AG04449 (cell line): ENCODE measurements at regions not wholly inside any gene's neighbourhood (a gene's known extent, or its start where the extent isn't known, plus 50 kb on each side); places are given as distances from the start of the nearest gene placed in this dataset.

Source experiments
- CTCF ChIA-PET: fragments of 350-600 bp; formaldehyde crosslinking; extraction: SDS; loops from one replicate; lab custom pipeline; 2021; ENCODE audit warnings: antibody characterized with exemption; lab: Yijun Ruan, JAX
- POLR2A ChIA-PET: fragments of 400-600, 350-600 bp; formaldehyde crosslinking; extraction: SDS; loops from one replicate; lab custom pipeline; 2020; ENCODE audit warnings: antibody characterized with exemption, inconsistent platforms; lab: Yijun Ruan, JAX
- DNase-seq: peaks from one replicate; pipeline ENCODE4 v3.0.0-alpha.2; 2010; ENCODE audit warnings: low read depth, low spot score
- H3K4me3 ChIP-seq: 2 replicates; pipeline ENCODE4 v1.5.1; 2011; ENCODE audit warnings: low read depth, mild to moderate bottlenecking, control low read depth, low read length
- TF ChIP-seq, protein P1 (sequence below): IDR thresholded peaks from one replicate; pipeline ENCODE4 v1.5.1; 2011; ENCODE audit warnings: mild to moderate bottlenecking, moderate library complexity, low read length, control low read depth, inconsistent platforms; ENCODE audit not compliant: insufficient read depth; ENCODE audit errors: missing control alignments

DNA sequence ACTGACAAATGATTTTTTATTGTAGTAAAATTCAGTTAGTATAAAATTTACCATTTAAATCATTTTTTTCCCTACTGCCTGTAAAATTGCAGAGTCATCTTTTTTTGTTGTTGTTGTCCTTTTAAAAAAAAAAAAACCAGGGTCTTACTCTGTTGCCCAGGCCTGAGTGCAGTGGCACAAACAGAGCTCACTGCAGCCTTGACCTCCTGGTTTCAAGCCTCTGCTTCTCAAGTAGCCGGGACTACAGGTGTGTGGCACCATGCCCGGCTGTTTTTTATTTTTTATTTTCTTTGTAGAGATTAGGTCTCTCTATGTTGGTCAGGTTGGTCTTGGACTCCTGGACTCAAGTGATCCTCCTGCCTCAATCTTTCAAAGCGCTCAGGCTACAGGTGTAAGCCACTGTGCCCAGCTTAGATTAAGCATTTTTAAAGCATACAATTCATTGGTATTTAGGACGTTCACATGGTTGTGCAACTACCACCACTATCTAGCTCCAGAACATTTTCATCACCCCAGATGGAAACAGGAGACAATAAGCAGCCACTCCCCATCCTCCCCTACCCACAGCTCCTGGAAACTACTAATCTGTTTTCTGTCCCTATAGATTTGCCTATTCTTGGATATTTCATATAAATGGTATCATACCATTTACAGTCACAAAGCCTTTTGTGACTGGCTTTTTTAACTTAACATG lies 59.7 kb upstream of the PGRMC2 start:
- no peak for DNase-seq
- no peak overlapping the region for H3K4me3 ChIP-seq
- TF ChIP-seq, protein P1, sequence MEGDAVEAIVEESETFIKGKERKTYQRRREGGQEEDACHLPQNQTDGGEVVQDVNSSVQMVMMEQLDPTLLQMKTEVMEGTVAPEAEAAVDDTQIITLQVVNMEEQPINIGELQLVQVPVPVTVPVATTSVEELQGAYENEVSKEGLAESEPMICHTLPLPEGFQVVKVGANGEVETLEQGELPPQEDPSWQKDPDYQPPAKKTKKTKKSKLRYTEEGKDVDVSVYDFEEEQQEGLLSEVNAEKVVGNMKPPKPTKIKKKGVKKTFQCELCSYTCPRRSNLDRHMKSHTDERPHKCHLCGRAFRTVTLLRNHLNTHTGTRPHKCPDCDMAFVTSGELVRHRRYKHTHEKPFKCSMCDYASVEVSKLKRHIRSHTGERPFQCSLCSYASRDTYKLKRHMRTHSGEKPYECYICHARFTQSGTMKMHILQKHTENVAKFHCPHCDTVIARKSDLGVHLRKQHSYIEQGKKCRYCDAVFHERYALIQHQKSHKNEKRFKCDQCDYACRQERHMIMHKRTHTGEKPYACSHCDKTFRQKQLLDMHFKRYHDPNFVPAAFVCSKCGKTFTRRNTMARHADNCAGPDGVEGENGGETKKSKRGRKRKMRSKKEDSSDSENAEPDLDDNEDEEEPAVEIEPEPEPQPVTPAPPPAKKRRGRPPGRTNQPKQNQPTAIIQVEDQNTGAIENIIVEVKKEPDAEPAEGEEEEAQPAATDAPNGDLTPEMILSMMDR: no peak
- ChIA-PET CTCF (no interaction called here), POLR2A (no interaction called here)

DNA sequence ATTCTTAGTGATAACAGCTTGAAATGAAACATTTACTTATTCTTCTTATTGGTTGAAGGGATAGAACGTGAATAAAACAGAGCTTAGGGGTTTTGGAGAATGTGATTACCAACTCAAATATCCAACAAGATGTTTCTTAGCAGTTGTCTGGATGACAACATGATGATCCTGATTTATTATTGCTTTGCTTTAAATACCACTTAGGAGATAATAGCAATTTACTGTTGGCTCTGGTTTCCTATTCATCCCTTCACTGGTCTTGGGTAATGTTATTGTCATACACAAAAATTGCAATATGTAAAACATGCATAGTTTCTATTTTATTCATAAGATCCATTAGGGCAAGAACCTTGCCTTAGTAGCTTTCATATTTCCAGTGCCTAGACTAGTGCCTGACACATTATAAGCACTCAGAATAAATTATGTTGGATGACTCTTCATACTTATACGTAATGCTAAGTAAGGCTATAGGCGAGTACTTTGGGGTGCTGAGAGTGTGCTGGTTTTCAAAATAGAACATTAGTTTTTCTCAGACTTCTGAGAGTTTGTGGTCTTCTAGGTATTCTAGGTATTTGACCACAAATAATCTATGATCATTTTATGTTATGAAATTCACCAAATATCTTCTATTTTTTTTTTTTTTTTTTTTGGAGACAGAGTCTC lies 58.6 kb upstream of the PGRMC2 start:
- CTCF ChIA-PET: no interaction called here
- POLR2A ChIA-PET: no interaction called here
- H3K4me3 ChIP-seq: no peak overlapping the region
- no peak for DNase-seq
- TF ChIP-seq, protein P1: no peak

DNA sequence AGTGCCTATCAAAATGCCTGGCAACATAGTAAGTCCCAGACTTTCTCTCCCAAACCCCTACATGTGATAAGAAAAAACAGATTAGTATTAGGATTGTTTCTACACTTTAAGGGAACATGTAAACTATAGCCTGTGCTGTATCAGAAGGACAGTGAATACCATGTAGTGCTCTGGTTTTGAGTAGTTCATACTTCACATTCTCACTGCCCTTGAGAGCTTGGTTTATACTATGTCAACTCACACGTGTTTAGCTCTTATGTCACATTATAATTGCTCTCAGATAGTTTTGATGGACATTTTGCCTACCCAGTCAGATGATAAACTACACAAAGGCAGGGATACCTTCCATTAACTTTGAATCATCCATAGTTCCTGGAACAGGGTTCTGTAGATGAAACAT lies 58.0 kb upstream of the PGRMC2 start:
- POLR2A ChIA-PET: no interaction called here
- DNase-seq: no peak
- H3K4me3 ChIP-seq: no peak overlapping the region
- TF ChIP-seq, protein P1: no peak
- CTCF ChIA-PET: no interaction called here

- DNase-seq: no peak
- CTCF ChIA-PET: interaction anchor here (1.1 kb wide), 1 partner anchor 8 kb away, joined by 3 read pairs; no protein-coding TSS in a partner anchor
Measured at GRCh38 chr4:128342762-128343161, 55.1 kb upstream of the PGRMC2 start.

GRCh38 chr4:128341634-128342033 lies 54.0 kb upstream of the PGRMC2 start:
- TF ChIP-seq, protein P1: no peak
- ChIA-PET CTCF (interaction anchor here (1.1 kb wide), 1 partner anchor 20 kb away, joined by 3 read pairs; no protein-coding TSS in a partner anchor), POLR2A (no interaction called here)
- no peak overlapping the region for H3K4me3 ChIP-seq
- DNase-seq: no peak

More at GRCh38 chr4:128342762-128343161, 55.1 kb upstream of the PGRMC2 start:
- TF ChIP-seq, protein P1: no peak
- no peak overlapping the region for H3K4me3 ChIP-seq
- POLR2A ChIA-PET: no interaction called here
